Smooth muscle cell (in vitro differentiated cells): ENCODE measurements at regions not wholly inside any gene's neighbourhood (a gene's known extent, or its start where the extent isn't known, plus 50 kb on each side); places are given as distances from the start of the nearest gene placed in this dataset.

Source experiments
- DNase-seq: peaks from one replicate; lab custom pipeline; 2025; ENCODE audit not compliant: unreplicated experiment; lab: John Stamatoyannopoulos, UW
- H2AFZ ChIP-seq: fragments of 200-600 bp; sonication (generic); 2 replicates; pipeline ENCODE4 v1.6.0; 2016; ENCODE audit warnings: antibody characterized with exemption, low read depth, mild to moderate bottlenecking
- H3F3A ChIP-seq: fragments of 200-600 bp; sonication (generic); 2 replicates; pipeline ENCODE4 v1.6.0; 2017; ENCODE audit warnings: antibody characterized with exemption, low read depth
- H3K27ac ChIP-seq: fragments of 200-600 bp; sonication (generic); 2 replicates; pipeline ENCODE4 v1.5.1; 2016; ENCODE audit warnings: low read depth, mild to moderate bottlenecking
- H3K27me3 ChIP-seq: fragments of 200-600 bp; sonication (generic); 2 replicates; pipeline ENCODE4 v1.6.1; 2016; ENCODE audit warnings: low read depth, mild to moderate bottlenecking
- H3K36me3 ChIP-seq: fragments of 200-600 bp; sonication (generic); 2 replicates; pipeline ENCODE4 v1.5.1; 2016; ENCODE audit warnings: low read depth
- H3K4me1 ChIP-seq: fragments of 200-600 bp; sonication (generic); 2 replicates; pipeline ENCODE4 v1.5.1; 2016; ENCODE audit warnings: low read depth
- H3K4me2 ChIP-seq: fragments of 200-600 bp; sonication (generic); 2 replicates; pipeline ENCODE4 v1.6.0; 2016; ENCODE audit warnings: mild to moderate bottlenecking
- H3K4me3 ChIP-seq: fragments of 200-600 bp; sonication (generic); 2 replicates; pipeline ENCODE4 v1.5.1; 2016; ENCODE audit warnings: mild to moderate bottlenecking
- H3K79me2 ChIP-seq: fragments of 200-600 bp; sonication (generic); 2 replicates; pipeline ENCODE4 v1.6.0; 2016; ENCODE audit warnings: low read depth, mild to moderate bottlenecking
- H3K9ac ChIP-seq: fragments of 200-600 bp; sonication (generic); 2 replicates; pipeline ENCODE4 v1.6.0; 2016; ENCODE audit warnings: low read depth
- H3K9me3 ChIP-seq: fragments of 200-600 bp; sonication (generic); replicated peaks from 2 replicates; pipeline ENCODE4 v1.5.1; 2016; ENCODE audit warnings: low read depth
- H4K20me1 ChIP-seq: fragments of 200-600 bp; sonication (generic); 2 replicates; pipeline ENCODE4 v1.6.0; 2016; ENCODE audit warnings: low read depth
- CTCF ChIP-seq: fragments of 200-600 bp; sonication (generic); IDR thresholded peaks from 2 replicates; pipeline ENCODE4 v1.5.1; 2017; ENCODE audit warnings: borderline replicate concordance, mild to moderate bottlenecking, antibody characterized with exemption; ENCODE audit not compliant: insufficient read depth, poor library complexity, severe bottlenecking
- WGBS: methylation state at CpG from one replicate; pipeline ENCODE4 v1.1.7; 2016; ENCODE audit warnings: low lambda C conversion rate; 5-methylcytosine and 5-hydroxymethylcytosine counted together

DNA sequence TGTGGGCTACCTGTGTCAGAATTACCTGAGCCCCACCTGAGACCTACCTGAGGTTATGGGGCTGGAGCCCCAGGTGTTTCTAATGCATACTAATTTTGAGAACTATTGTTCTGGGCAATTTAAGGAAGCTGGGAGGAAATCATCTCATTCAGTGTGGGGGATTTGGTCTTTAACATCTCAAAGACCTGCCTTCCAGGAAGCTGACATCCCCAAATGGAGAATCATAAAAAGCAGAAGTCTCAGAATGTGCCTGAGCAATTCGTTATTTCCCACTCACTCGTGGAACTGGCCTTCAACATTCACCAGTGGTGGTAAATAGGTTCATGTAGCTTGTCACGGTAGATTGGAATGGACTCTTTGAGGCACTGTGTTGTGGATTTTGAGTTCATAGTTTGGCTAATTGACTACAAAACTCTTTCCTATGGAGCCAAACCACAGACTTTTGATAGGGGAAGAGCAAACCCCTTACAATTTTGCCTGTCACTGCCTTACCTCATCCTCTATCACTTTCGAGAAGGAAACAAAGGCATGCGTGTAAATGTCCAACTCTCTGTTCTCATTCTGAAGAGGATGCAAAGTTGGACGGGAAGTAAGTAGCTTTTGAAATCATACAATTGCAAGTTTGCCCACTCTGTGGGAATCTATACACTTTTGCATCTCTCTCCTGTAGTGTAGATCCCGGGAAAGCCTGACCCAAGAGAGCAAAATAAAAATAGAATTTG, 521.0 kb upstream of the MDFIC2 start:
- 69% methylated on average over 7 of the region's 7 CpGs for WGBS
- no peak for TF ChIP-seq CTCF
- Histone ChIP-seq H3K79me2 (no peaks in the 10 kb centered on the region), H3K9me3 (no peaks in the 10 kb centered on the region), H3K4me1 (peaks cover 3% of the 10 kb centered on the region), H3K4me2 (peak overlapping the region; percentile 11), H3F3A (peaks cover 11% of the 10 kb centered on the region), H3K27ac (peak overlapping the region; percentile 76), H3K4me3 (no peak overlapping the region), H3K27me3 (peaks cover 14% of the 10 kb centered on the region), H2AFZ (no peak overlapping the region), H4K20me1 (no peaks in the 10 kb centered on the region), H3K36me3 (no peaks in the 10 kb centered on the region), H3K9ac (no peak overlapping the region)
- no peak for DNase-seq

DNA sequence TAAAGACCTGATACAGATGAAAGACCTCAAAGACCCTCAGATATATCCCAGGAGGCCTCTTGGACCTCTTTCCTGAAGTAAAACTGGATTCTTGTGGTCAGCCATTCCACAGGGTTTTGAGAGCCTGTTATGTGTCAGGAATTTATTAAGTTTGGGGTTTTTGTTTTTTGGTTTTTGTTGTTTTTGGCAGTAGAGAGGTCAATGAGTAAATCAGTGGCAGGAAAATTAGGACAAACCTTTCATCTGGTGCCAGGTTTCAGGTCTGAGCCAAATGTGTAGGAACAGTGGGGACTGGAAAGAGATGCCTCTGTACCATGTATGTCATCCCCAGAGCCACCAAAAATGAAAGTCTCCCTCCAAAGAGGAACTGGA, 520.4 kb upstream of the MDFIC2 start:
- H3K9ac ChIP-seq, result peak overlapping the region; percentile 16
- peak overlapping the region; percentile 76 for H3K27ac ChIP-seq
- H3K4me2 ChIP-seq, result peak overlapping the region; percentile 11
- no peaks in the 10 kb centered on the region for H3K79me2 ChIP-seq
- TF ChIP-seq CTCF, result no peak
- peaks cover 3% of the 10 kb centered on the region for H3K4me1 ChIP-seq
- H2AFZ ChIP-seq, result no peak overlapping the region
- peaks cover 8% of the 10 kb centered on the region for H3K27me3 ChIP-seq
- peaks cover 11% of the 10 kb centered on the region for H3F3A ChIP-seq
- no peak overlapping the region for H3K4me3 ChIP-seq
- no peaks in the 10 kb centered on the region for H3K36me3 ChIP-seq
- no peaks in the 10 kb centered on the region for H3K9me3 ChIP-seq
- H4K20me1 ChIP-seq, result no peaks in the 10 kb centered on the region
- DNase-seq, result no peak

DNA sequence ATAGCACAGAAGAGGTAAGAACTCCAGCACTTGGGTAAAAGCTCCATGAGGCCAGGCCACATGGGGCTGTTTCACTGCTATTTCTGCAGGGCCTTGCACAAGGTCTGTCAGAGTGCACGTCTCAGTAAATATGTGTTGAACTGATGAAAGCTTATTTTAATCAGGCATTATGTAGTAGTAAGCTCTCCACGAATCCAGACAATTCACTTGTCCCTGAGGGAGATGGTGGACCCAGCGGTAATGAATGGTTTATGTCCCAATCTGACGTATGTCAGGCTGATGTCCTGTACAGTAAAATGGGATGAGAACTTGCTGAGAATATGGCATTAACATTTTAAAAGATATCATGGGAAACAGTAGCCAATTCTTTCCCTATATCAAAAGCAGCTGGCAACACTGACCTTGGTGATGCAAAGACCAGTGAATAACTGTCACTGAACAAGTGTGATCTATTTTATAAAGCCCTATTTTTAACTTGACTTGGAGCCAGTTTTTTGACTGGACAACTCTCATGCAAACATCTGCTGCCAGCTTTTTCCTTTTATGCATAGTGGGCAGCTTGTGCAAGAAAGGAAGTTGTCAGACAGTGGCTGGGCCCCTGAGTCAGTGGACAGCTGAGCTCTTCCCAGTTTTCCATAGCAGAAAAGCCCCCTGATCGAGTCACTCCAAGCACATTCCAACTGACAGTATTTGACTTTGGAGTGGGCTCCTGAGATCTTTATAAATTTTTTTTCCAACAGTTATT, 519.8 kb upstream of the MDFIC2 start:
- H3K4me1 ChIP-seq, result peaks cover 3% of the 10 kb centered on the region
- TF ChIP-seq CTCF, result no peak
- H3K36me3 ChIP-seq, result no peaks in the 10 kb centered on the region
- no peak overlapping the region for H3K4me3 ChIP-seq
- peak overlapping the region; percentile 76 for H3K27ac ChIP-seq
- peaks cover 3% of the 10 kb centered on the region for H3K27me3 ChIP-seq
- H2AFZ ChIP-seq, result no peak overlapping the region
- H4K20me1 ChIP-seq, result no peaks in the 10 kb centered on the region
- H3K4me2 ChIP-seq, result peak overlapping the region; percentile 11
- peaks cover 11% of the 10 kb centered on the region for H3F3A ChIP-seq
- peak overlapping the region; percentile 16 for H3K9ac ChIP-seq
- no peak for DNase-seq
- H3K9me3 ChIP-seq, result no peaks in the 10 kb centered on the region
- H3K79me2 ChIP-seq, result no peaks in the 10 kb centered on the region
- WGBS, result 51% methylated on average over 5 of the region's 5 CpGs
